ACHN (cell line): ENCODE measurements at regions not wholly inside any gene's neighbourhood (a gene's known extent, or its start where the extent isn't known, plus 50 kb on each side); places are given as distances from the start of the nearest gene placed in this dataset.
"Not testable (repeated sequence)": the region's sequence is repeated elsewhere in the genome, so short reads cannot be mapped to it uniquely, and the experiment has no call there.

Experiments used
- DNase-seq: peaks from one replicate; pipeline ENCODE4 v3.0.0-alpha.2; 2015
- in situ Hi-C: cut with HindIII; loops from 2 replicates; pipeline ENCODE4 v1.10.0; 2017; ENCODE audit warnings: low sequenced_read_pairs, low pct_ligation_motif_present, low pct_unique_long_range_greater_than_20kb

- in situ Hi-C loops, result no loop called here
- no peak for DNase-seq
Measured at GRCh38 chr2:63729831-63730230, 111.9 kb upstream of the UGP2 start.

- no peak for DNase-seq
- in situ Hi-C loops, result no loop called here
Measured at GRCh38 chr2:63734510-63734909, 107.2 kb upstream of the UGP2 start.

- no peak for DNase-seq
- in situ Hi-C loops, result no loop called here
Measured at GRCh38 chr2:63735263-63735662, 106.4 kb upstream of the UGP2 start.

GRCh38 chr2:63735931-63736330, 105.8 kb upstream of the UGP2 start:
- in situ Hi-C loops, result no loop called here
- DNase-seq, result no peak

GRCh38 chr2:63736354-63736753, 105.3 kb upstream of the UGP2 start:
- in situ Hi-C loops, result no loop called here

GRCh38 chr2:63737081-63737751, 104.5 kb upstream of the UGP2 start:
- DNase-seq, result no peak
- in situ Hi-C loops, result no loop called here

More at GRCh38 chr2:63736354-63736753, 105.3 kb upstream of the UGP2 start:
- DNase-seq, result no peak

GRCh38 chr2:63738019-63738418, 103.7 kb upstream of the UGP2 start:
- in situ Hi-C loops, result no loop called here
- no peak for DNase-seq

- in situ Hi-C loops, DNase-seq: not testable (repeated sequence)
Measured at GRCh38 chr2:63739180-63739579, 102.5 kb upstream of the UGP2 start.

- DNase-seq, result no peak
- in situ Hi-C loops, result no loop called here
Measured at GRCh38 chr2:63740020-63740419, 101.7 kb upstream of the UGP2 start.

- in situ Hi-C loops, result no loop called here
Measured at GRCh38 chr2:63740943-63741342, 100.8 kb upstream of the UGP2 start.

GRCh38 chr2:63741884-63742579, 99.7 kb upstream of the UGP2 start:
- DNase-seq, result peak; percentile 19
- in situ Hi-C loops, result no loop called here

More at GRCh38 chr2:63740943-63741342, 100.8 kb upstream of the UGP2 start:
- no peak for DNase-seq

- in situ Hi-C loops, result no loop called here
- DNase-seq, result no peak
Measured at GRCh38 chr2:63742580-63742976, 99.1 kb upstream of the UGP2 start.

- DNase-seq, result no peak
- in situ Hi-C loops, result no loop called here
Measured at GRCh38 chr2:63743170-63743981, 98.3 kb upstream of the UGP2 start.

GRCh38 chr2:63743982-63744966, 97.4 kb upstream of the UGP2 start:
- no peak for DNase-seq
- in situ Hi-C loops, result no loop called here

- DNase-seq, in situ Hi-C loops: not testable (repeated sequence)
Measured at GRCh38 chr2:63746548-63746947, 95.1 kb upstream of the UGP2 start.

- no peak for DNase-seq
- in situ Hi-C loops, result no loop called here
Measured at GRCh38 chr2:63751901-63752300, 89.8 kb upstream of the UGP2 start.

GRCh38 chr2:63755216-63755615, 86.5 kb upstream of the UGP2 start:
- in situ Hi-C loops, result no loop called here
- DNase-seq, result no peak

- peak; percentile 19 for DNase-seq
- in situ Hi-C loops, result no loop called here
Measured at GRCh38 chr2:63755965-63756364, 85.7 kb upstream of the UGP2 start.
